Erythroblast (primary cell): ENCODE measurements at regions not wholly inside any gene's neighbourhood (a gene's known extent, or its start where the extent isn't known, plus 50 kb on each side); places are given as distances from the start of the nearest gene placed in this dataset.
A peak's percentile ranks its signal among the peaks of the same experiment; 100 is the strongest.

Source experiments
- DNase-seq, 2 experiments: peaks; one replicate each; lab custom pipeline; 2025; lab: John Stamatoyannopoulos, UW
- GATA1 ChIP-seq: IDR thresholded peaks from 2 replicates; pipeline ENCODE4 v1.6.1; 2011; ENCODE audit warnings: low read depth, mild to moderate bottlenecking, control low read depth, low read length, moderate library complexity
- POLR2A ChIP-seq: IDR thresholded peaks from 2 replicates; pipeline ENCODE4 v1.6.1; 2011; ENCODE audit warnings: mild to moderate bottlenecking, low read length

- DNase-seq, result no peak
- TF ChIP-seq GATA1 (no peak), POLR2A (no peak)
Measured at GRCh38 chr7:108813251-108814014, 243.8 kb downstream of the DNAJB9 start.

DNA sequence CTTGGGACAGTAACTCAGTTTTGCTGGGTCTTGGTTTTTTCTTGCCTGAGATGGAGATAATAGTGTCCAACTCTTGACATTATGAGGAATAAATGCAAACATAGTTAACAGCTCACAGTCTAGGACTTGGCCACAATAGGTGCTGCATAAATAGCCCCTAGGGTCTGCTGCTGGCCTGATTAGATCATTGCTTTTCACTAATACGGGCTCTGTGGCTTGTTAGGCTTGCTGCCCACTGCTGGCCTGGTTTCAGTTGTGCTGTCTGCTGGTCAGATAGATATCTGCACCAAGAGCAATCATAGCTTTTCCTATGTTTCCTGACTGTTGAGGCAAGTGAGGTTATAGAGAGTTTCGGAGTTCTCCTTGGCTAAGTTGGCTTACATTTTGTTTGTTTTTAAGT lies 246.1 kb downstream of the DNAJB9 start:
- DNase-seq, result no peak
- TF ChIP-seq POLR2A (no peak), GATA1 (no peak)

- DNase-seq, result no peak
- TF ChIP-seq POLR2A, result no peak
Measured at GRCh38 chr7:108818742-108819141, 249.1 kb downstream of the DNAJB9 start.

- TF ChIP-seq GATA1 (no peak), POLR2A (no peak)
- DNase-seq, result no peak
Measured at GRCh38 chr7:108824840-108825580, 255.3 kb downstream of the DNAJB9 start.

- DNase-seq, result no peak
- TF ChIP-seq POLR2A (no peak), GATA1 (no peak)
Measured at GRCh38 chr7:108825581-108825909, 255.9 kb downstream of the DNAJB9 start.

DNA sequence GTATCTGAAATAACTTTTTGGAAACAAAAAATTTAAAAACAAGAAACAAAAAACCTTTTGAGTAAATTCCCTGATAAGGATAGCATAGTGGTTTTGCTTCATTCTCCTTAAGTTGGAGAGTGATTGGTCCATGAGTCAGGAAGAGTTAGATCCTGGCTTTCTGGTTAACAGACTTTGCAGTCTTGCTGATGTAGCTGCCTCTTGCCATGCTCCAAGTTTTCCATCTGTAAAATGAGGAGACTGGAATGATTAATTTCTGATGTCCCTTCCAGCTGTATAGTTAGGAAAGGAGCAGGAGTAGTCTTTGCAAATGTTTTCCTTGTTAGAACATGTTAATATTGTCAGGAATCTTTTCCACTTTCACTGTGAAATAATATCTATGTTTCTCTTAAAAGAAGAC lies 266.6 kb downstream of the DNAJB9 start:
- DNase-seq, result no peak

DNA sequence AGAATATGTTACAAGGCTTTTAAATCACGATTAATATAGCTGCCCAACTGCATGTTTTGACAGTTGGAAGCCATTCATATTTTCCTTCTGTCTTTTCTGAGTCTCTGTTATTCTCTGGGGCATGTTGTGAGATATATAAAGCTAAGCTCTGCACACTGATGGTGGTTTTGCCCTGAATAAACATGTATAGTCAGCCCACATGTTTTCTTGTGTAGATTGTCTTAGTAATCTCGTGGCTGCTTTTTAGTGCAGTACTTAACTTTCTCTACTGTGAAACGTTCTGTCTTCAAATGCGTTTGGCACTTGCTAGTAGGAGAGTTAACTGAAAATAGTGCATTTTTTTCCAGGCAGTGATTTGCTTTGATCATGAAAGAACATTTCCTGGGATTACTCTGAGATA lies 268.5 kb downstream of the DNAJB9 start:
- TF ChIP-seq POLR2A (no peak), GATA1 (no peak)
- no peak for DNase-seq

More for the DNA sequence above, 266.6 kb downstream of the DNAJB9 start:
- TF ChIP-seq POLR2A (no peak), GATA1 (no peak)

GRCh38 chr7:108839076-108839475 lies 269.4 kb downstream of the DNAJB9 start:
- DNase-seq, result no peak
- no peak for TF ChIP-seq GATA1
- no peak for TF ChIP-seq POLR2A

- no peak for TF ChIP-seq POLR2A
- no peak for DNase-seq
Measured at GRCh38 chr7:108845951-108846350, 276.3 kb downstream of the DNAJB9 start.

- no peak for DNase-seq
- TF ChIP-seq POLR2A (no peak), GATA1 (no peak)
Measured at GRCh38 chr7:108846471-108846870, 276.8 kb downstream of the DNAJB9 start.

DNA sequence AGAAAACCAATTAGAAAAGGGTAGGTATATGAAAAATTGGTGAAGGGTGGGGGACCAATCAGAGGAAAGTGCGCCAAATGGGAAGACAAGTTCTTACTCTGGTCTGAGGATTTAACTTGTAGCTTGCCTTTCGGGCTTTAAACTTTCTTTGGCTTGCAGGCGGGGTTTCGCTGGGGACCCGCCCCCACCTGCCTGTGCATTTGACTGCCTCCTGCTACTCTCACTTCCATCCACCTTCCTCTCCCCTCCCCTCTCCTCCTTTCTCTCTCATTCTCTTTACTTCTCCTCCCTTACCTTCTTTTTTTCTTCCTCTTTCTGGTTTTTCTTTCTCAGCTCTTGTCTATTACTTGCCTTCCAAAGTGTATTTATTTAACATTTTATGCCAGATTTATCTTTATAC lies 278.8 kb downstream of the DNAJB9 start:
- no peak for DNase-seq
- TF ChIP-seq GATA1 (no peak), POLR2A (no peak)

DNA sequence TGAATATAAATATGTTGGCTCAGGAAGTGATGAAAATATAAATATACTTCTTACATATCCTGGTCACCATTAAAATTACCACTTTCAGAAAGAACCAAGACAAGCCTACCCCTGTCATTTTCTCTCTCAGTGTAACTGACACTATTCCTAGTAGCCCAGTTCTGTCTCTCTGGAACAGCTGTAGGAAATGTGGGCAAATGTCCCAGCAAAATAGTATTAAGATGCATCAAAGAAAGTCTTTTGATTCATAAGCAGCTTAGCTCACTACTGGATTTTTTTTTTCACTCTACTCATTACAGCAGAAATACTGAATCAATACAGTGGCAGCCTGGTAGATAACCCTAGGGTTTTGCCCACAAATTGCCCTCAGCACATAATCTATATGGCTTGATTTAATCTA lies 290.9 kb downstream of the DNAJB9 start:
- TF ChIP-seq GATA1, result no peak
- TF ChIP-seq POLR2A, result no peak
- no peak for DNase-seq

DNA sequence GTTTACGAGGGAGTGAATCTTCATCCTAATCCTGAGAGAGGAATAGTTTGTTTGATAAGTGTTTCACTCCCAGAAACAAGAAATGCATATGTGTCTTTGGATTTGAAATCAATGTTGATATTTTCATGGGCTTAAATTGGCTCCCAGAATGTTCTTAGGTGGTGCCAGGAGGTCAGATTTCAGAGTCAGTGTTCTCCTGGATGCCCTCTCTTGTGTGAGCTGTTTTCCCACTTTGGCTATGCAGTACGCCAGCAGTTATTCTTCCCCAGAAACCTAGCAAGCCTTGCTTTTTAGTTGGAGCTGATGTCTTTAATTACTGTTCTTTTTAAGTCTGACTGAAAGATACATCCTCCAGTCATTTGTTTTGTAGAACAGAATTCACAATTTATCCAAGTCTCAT lies 291.4 kb downstream of the DNAJB9 start:
- DNase-seq, result no peak
- no peak for TF ChIP-seq POLR2A
- TF ChIP-seq GATA1, result no peak

GRCh38 chr7:108863227-108863848 lies 293.7 kb downstream of the DNAJB9 start:
- no peak for TF ChIP-seq GATA1
- peak in 1 of 2 experiments; percentile 1 for DNase-seq
